ENCODE measurements at regions not wholly inside any gene's neighbourhood (a gene's known extent, or its start where the extent isn't known, plus 50 kb on each side); places are given as distances from the start of the nearest gene placed in this dataset.
"Not testable (repeated sequence)": the region's sequence is repeated elsewhere in the genome, so short reads cannot be mapped to it uniquely, and the experiment has no call there.

GRCh38 chr1:4221107-4221506 lies 321.0 kb upstream of the C1orf174 start:
- DNase-seq (no peak), ATAC-seq (no peak)
- H3K4me3 ChIP-seq = no peak overlapping the region
- no peaks in the 10 kb centered on the region for H3K36me3 ChIP-seq (ENCODE audit: low read depth)
- no peak for TF ChIP-seq CTCF (IDR thresholded peaks at IDR 0.05)
- intact Hi-C loops (cut with DNase I, micrococcal nuclease) = no loop called here
- H3K9me3 ChIP-seq = no peaks in the 10 kb centered on the region
- H3K4me1 ChIP-seq (ENCODE audit: low read depth) = no peaks in the 10 kb centered on the region

GRCh38 chr1:4224684-4225467 lies 324.8 kb upstream of the C1orf174 start:
- no peak for TF ChIP-seq CTCF (IDR thresholded peaks at IDR 0.05)
- intact Hi-C loops (cut with DNase I, micrococcal nuclease) = no loop called here
- ATAC-seq = no peak
- no peak for DNase-seq
- no peaks in the 10 kb centered on the region for H3K36me3 ChIP-seq (ENCODE audit: low read depth)
- no peaks in the 10 kb centered on the region for H3K9me3 ChIP-seq
- no peak overlapping the region for H3K4me3 ChIP-seq
- no peaks in the 10 kb centered on the region for H3K4me1 ChIP-seq (ENCODE audit: low read depth)

- no peaks in the 10 kb centered on the region for H3K36me3 ChIP-seq (ENCODE audit: low read depth)
- no peaks in the 10 kb centered on the region for H3K4me1 ChIP-seq (ENCODE audit: low read depth)
- TF ChIP-seq CTCF (IDR thresholded peaks at IDR 0.05) = no peak
- no peaks in the 10 kb centered on the region for H3K9me3 ChIP-seq
- H3K4me3 ChIP-seq = no peak overlapping the region
- ATAC-seq (no peak), DNase-seq (no peak)
- intact Hi-C loops (cut with DNase I, micrococcal nuclease) = no loop called here
Observed at GRCh38 chr1:4227986-4228385, 327.9 kb upstream of the C1orf174 start.

DNA sequence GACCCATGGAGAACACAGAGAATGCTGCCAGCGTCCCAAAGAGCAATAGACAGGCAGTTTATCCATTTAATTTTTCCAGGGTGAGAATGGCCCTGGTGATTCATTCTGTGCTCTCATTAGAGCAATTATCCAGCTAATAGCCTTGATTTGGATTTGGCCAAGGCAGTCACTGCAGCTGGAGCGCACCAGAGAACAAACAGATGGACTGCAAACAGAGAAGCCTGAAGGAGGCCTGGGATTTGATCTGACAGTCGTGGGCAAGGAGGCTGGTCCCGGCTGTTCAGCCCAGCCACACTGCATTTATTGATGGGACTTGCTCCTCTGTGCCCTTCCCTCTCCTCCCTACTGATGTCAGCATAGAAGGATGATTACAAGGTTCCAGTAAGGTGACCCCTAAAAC lies 353.9 kb upstream of the C1orf174 start:
- Histone ChIP-seq H3K36me3 (ENCODE audit: low read depth) (no peaks in the 10 kb centered on the region), H3K4me3 (no peak overlapping the region), H3K4me1 (ENCODE audit: low read depth) (no peaks in the 10 kb centered on the region), H3K9me3 (peaks cover 16% of the 10 kb centered on the region)
- ATAC-seq = no peak
- TF ChIP-seq CTCF (IDR thresholded peaks at IDR 0.05) = no peak
- no peak for DNase-seq
- intact Hi-C loops (cut with DNase I, micrococcal nuclease) = no loop called here

GRCh38 chr1:4256351-4256750 lies 356.3 kb upstream of the C1orf174 start:
- no peaks in the 10 kb centered on the region for H3K36me3 ChIP-seq (ENCODE audit: low read depth)
- ATAC-seq = no peak
- H3K9me3 ChIP-seq = peaks cover 19% of the 10 kb centered on the region
- intact Hi-C loops (cut with DNase I, micrococcal nuclease) = no loop called here
- DNase-seq = no peak
- TF ChIP-seq CTCF (IDR thresholded peaks at IDR 0.05) = no peak
- H3K4me1 ChIP-seq (ENCODE audit: low read depth) = no peaks in the 10 kb centered on the region
- H3K4me3 ChIP-seq = no peak overlapping the region

- not testable (repeated sequence) for DNase-seq
Observed at GRCh38 chr1:4258146-4258777, 358.2 kb upstream of the C1orf174 start.

More at GRCh38 chr1:4258146-4258777, 358.2 kb upstream of the C1orf174 start:
- peaks cover 19% of the 10 kb centered on the region for H3K9me3 ChIP-seq
- ATAC-seq; H3K4me3 ChIP-seq; intact Hi-C loops (cut with DNase I, micrococcal nuclease); H3K36me3 ChIP-seq (ENCODE audit: low read depth); H3K4me1 ChIP-seq (ENCODE audit: low read depth): not testable (repeated sequence)

Data from mucosa of descending colon (tissue), 3 donors.